Stomach (tissue), 4 donors: ENCODE measurements at regions not wholly inside any gene's neighbourhood (a gene's known extent, or its start where the extent isn't known, plus 50 kb on each side); places are given as distances from the start of the nearest gene placed in this dataset.

Source experiments
- POLR2A ChIP-seq, 4 donors: fragments of 450-650 bp; IDR thresholded peaks; one replicate each; pipeline ENCODE4 v1.6.1; 2016; ENCODE audit warnings: antibody characterized with exemption in 4 of 4, control low read depth in 2 of 4, mild to moderate bottlenecking in 1 of 4, moderate library complexity in 1 of 4
- TF ChIP-seq, protein P1 (sequence below), 7 experiments: fragments of 450-650 bp in 4 of 7; fragments of 200-600 bp in 3 of 7; sonication (generic) in 3 of 7; IDR thresholded peaks; one replicate each; pipeline ENCODE4 v1.5.1; 2016 to 2019; ENCODE audit warnings: antibody characterized with exemption in 7 of 7, control low read depth in 2 of 7, mild to moderate bottlenecking in 1 of 7

DNA sequence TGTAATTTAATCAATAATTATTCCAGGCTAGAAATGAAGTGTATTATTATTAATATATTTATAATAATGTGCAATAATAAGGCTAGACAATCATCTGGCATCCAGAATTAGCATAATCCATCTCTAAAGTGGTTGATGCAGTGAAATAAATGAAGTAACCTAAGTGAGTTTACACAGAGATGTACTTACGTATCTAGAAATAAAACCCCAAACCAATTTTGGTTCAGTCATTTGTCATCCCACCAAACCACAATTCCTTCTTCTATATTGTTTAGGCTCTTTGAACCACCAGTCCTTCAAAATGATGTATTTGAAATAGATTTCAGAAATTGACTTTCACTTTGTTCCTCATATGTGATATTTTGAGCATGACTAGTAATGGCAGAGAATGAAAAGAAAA is 247.6 kb upstream of the MIR17HG start:
- TF ChIP-seq, protein P1, sequence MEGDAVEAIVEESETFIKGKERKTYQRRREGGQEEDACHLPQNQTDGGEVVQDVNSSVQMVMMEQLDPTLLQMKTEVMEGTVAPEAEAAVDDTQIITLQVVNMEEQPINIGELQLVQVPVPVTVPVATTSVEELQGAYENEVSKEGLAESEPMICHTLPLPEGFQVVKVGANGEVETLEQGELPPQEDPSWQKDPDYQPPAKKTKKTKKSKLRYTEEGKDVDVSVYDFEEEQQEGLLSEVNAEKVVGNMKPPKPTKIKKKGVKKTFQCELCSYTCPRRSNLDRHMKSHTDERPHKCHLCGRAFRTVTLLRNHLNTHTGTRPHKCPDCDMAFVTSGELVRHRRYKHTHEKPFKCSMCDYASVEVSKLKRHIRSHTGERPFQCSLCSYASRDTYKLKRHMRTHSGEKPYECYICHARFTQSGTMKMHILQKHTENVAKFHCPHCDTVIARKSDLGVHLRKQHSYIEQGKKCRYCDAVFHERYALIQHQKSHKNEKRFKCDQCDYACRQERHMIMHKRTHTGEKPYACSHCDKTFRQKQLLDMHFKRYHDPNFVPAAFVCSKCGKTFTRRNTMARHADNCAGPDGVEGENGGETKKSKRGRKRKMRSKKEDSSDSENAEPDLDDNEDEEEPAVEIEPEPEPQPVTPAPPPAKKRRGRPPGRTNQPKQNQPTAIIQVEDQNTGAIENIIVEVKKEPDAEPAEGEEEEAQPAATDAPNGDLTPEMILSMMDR (IDR thresholded peaks at IDR 0.05) = no peak
- no peak for TF ChIP-seq POLR2A (IDR thresholded peaks at IDR 0.05)
